Fibroblast of pulmonary artery (primary cell): ENCODE measurements at regions not wholly inside any gene's neighbourhood (a gene's known extent, or its start where the extent isn't known, plus 50 kb on each side); places are given as distances from the start of the nearest gene placed in this dataset.
"Not testable (repeated sequence)": the region's sequence is repeated elsewhere in the genome, so short reads cannot be mapped to it uniquely, and the experiment has no call there.

ENCODE experiments used
- DNase-seq: peaks from one replicate; pipeline ENCODE4 v3.0.0-alpha.2; 2010; ENCODE audit warnings: low read depth
- H3K4me3 ChIP-seq: replicated peaks from 2 replicates; pipeline ENCODE4 v1.5.1; 2011; ENCODE audit warnings: low read depth, mild to moderate bottlenecking, control low read depth, low read length, moderate library complexity
- TF ChIP-seq, protein P1 (sequence below): IDR thresholded peaks from 2 replicates; pipeline ENCODE4 v1.5.1; 2011; ENCODE audit warnings: mild to moderate bottlenecking, control low read depth, low read length, inconsistent platforms; ENCODE audit errors: missing control alignments

DNA sequence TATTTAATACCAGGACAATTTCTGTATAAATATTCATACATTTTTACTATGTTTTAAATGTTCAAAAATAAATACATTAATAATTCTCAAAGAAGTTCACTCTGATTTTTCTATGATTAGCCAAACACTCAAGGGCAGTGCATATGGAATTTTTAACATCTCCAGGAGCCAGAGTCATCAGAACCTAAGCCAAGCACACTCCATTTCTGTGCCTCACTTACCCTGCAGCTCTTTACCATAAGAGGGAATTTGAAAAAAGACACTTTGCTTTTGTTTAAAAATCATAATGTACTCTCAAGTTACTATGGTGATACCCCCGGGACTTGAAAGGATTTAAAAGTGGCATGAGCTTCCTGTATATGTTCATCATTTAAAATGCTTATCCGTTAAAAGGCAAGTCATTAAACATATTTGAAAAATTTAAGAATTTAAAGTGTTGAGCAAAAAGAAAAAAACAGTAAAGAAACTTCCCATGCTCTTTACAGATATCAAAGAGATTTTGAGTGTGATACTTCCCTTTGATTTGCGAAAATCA is 747.4 kb upstream of the NECTIN3 start:
- TF ChIP-seq, protein P1, sequence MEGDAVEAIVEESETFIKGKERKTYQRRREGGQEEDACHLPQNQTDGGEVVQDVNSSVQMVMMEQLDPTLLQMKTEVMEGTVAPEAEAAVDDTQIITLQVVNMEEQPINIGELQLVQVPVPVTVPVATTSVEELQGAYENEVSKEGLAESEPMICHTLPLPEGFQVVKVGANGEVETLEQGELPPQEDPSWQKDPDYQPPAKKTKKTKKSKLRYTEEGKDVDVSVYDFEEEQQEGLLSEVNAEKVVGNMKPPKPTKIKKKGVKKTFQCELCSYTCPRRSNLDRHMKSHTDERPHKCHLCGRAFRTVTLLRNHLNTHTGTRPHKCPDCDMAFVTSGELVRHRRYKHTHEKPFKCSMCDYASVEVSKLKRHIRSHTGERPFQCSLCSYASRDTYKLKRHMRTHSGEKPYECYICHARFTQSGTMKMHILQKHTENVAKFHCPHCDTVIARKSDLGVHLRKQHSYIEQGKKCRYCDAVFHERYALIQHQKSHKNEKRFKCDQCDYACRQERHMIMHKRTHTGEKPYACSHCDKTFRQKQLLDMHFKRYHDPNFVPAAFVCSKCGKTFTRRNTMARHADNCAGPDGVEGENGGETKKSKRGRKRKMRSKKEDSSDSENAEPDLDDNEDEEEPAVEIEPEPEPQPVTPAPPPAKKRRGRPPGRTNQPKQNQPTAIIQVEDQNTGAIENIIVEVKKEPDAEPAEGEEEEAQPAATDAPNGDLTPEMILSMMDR = no peak
- DNase-seq = no peak
- no peak overlapping the region for H3K4me3 ChIP-seq

DNA sequence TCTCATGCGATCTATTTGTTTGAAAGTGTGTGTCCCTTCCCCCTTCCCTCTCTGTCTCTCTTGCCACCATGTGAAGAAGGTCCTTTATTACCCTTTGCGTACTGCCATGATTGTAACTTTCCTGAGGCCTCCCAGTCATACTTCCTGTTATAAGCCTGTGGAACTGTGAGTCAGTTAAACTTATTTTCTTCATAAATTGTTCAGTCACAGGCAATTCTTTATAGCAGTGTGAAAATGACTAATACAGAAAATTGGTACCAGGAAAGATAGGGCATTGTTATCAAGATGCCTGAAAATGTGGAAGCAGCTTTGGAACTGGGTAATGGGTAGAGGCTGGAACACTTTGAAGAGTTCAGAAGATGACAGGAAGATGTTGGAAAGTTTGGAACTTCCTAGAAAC is 743.7 kb upstream of the NECTIN3 start:
- TF ChIP-seq, protein P1 = no peak
- H3K4me3 ChIP-seq = no peak overlapping the region
- no peak for DNase-seq

DNA sequence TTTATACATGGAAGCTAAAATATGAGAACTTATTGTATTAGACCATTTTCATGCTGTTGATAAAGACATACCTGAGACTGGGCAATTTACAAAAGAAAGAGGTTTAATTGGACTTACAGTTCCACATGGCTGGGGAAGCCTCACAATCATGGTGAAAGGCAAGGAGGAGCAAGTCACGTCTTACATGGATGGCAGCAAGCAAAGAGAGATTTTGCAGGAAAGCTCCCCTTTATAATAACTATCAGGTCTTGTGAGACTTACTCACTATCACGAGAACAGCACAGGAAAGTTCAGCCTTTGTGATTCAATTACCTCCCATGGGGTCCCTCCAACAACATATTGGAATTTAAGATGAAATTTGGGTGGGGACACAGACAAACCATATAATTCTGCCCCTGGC is 740.1 kb upstream of the NECTIN3 start:
- not testable (repeated sequence) for H3K4me3 ChIP-seq, DNase-seq

DNA sequence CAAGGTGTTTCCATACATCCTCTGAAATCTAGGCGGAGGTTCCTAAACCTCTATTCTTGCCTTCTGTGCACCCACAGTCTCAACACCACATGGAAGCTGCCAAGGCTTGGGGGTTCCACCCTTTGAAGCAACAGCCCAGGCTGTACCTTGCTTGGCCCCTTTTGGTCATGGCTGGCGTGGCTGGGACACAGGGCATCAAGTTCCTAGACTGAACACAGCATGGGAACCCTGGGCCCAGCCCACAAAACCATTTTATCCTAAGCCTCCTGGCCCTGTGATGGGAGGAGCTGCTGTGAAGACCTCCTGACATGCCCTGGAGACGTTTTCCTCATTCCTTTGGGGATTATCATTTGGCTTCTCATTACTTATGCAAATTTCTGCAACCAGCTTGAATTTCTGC is 739.0 kb upstream of the NECTIN3 start:
- no peak overlapping the region for H3K4me3 ChIP-seq
- DNase-seq = no peak
- TF ChIP-seq, protein P1 = no peak

DNA sequence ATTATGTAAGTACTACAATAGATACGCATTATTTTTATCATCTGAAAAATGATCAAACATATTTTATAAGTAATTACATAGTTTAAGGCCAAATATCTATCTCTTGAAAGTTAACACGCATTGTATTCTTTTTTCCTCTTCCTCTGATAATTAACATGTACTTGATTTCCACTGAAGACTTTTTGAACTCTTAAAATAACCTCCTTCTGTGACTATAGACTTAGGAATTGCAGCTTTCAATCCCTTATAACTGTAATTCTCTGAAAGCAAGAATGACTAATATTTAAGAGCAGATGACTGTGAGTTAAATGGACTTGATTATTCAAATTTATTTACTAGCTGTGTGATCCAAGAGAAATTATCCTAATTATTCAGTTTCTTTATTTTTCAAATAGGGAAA is 730.6 kb upstream of the NECTIN3 start:
- peak; percentile 21 for DNase-seq
- TF ChIP-seq, protein P1 = no peak

DNA sequence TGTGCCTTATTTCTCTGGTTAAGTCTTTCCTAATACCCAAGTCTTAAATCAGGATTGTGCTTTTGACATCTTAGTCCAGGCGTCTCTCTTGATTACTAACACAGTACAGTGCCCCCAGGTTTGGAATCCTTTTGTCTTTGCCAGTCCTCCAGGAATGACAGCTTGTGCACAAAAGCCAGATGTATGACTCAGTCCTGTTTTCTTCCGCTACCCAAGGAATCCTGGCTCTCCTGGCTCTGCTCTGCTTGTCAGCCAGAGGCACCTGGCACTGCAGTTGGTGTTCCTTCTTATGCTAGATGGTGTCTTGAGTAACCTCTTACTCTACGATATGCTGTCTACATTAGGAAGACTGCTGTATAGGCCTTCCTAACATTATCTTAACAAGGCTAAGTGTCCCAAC is 728.2 kb upstream of the NECTIN3 start:
- DNase-seq = peak; percentile 75
- TF ChIP-seq, protein P1 = no peak
- no peak overlapping the region for H3K4me3 ChIP-seq

More for the DNA sequence above, 730.6 kb upstream of the NECTIN3 start:
- no peak overlapping the region for H3K4me3 ChIP-seq

DNA sequence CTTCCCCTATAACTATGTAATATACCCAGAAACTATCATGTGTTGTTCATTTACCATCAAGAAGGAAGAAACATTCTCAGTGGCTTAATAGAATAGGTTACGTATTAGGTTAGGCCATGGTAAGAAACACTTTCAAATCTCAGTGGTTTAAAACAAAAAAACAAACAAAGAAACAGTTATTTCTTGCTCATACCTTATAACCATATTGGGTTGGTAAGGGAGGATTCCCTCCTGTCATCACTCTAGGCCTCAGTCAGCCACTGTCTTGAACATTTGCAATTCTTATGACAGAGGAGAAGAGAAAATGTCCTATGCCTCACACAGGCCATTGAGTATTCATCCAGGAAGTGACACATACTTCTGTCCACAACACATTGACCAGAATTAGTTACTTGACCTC is 727.7 kb upstream of the NECTIN3 start:
- H3K4me3 ChIP-seq = no peak overlapping the region
- TF ChIP-seq, protein P1 = no peak
- DNase-seq = peak; percentile 19
